Muscle layer of duodenum (tissue), 2 donors: ENCODE measurements at regions not wholly inside any gene's neighbourhood (a gene's known extent, or its start where the extent isn't known, plus 50 kb on each side); places are given as distances from the start of the nearest gene placed in this dataset.
"Not testable (repeated sequence)": the region's sequence is repeated elsewhere in the genome, so short reads cannot be mapped to it uniquely, and the experiment has no call there.

Source experiments
- H3K27ac ChIP-seq: one replicate; pipeline ENCODE4 v1.7.0; 2013; ENCODE audit warnings: mild to moderate bottlenecking, low read length
- H3K27me3 ChIP-seq: one replicate; pipeline ENCODE4 v1.7.0; 2013; ENCODE audit warnings: low read depth, mild to moderate bottlenecking, control low read depth, low read length
- H3K36me3 ChIP-seq, 2 donors: one replicate each; pipeline ENCODE4 v1.7.0; 2013; ENCODE audit warnings: low read length in 2 of 2, control low read depth in 1 of 2, mild to moderate bottlenecking in 1 of 2; ENCODE audit not compliant: insufficient read depth in 2 of 2, control insufficient read depth in 1 of 2
- H3K4me1 ChIP-seq, 2 donors: one replicate each; pipeline ENCODE4 v1.7.0; 2013; ENCODE audit warnings: low read length in 2 of 2, mild to moderate bottlenecking in 2 of 2, control low read depth in 1 of 2, moderate library complexity in 1 of 2; ENCODE audit not compliant: insufficient read depth in 2 of 2, control insufficient read depth in 1 of 2
- H3K4me3 ChIP-seq, 2 donors: one replicate each; pipeline ENCODE4 v1.7.0; 2013; ENCODE audit warnings: low read length in 2 of 2, low read depth in 1 of 2, mild to moderate bottlenecking in 1 of 2
- H3K9me3 ChIP-seq, 2 donors: one replicate each; pipeline ENCODE4 v1.7.0; 2013; ENCODE audit warnings: low read length in 2 of 2, control low read depth in 1 of 2, mild to moderate bottlenecking in 1 of 2; ENCODE audit not compliant: control insufficient read depth in 1 of 2
- donor health status: healthy.

DNA sequence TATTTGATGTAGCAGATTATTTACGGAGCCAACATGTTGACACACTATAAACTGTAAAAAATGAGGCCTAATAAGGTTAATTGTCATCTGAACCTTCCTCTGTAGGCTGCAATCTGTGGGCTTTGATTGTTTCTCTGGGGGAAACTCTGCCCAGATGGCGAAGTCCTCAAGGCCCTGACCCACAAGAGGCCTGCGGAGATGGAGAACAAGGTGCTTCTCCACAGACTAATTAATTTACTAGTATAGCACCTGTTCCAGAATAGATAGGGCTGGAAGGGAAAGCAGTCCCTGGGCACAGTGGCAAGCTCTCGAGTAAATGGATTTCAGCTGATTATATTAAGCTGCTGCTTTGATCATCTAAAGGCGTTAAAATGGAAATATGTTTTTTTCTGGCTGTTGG is 338.8 kb upstream of the DNAJC19 start:
- Histone ChIP-seq H3K36me3 (no peaks in the 10 kb centered on the region), H3K27ac (no peak overlapping the region), H3K27me3 (no peaks in the 10 kb centered on the region), H3K9me3 (no peaks in the 10 kb centered on the region), H3K4me3 (no peak overlapping the region), H3K4me1 (no peaks in the 10 kb centered on the region)

GRCh38 chr3:181327349-181327748 is 337.8 kb upstream of the DNAJC19 start:
- Histone ChIP-seq H3K4me1 (no peaks in the 10 kb centered on the region), H3K27ac (no peak overlapping the region), H3K9me3 (no peaks in the 10 kb centered on the region), H3K27me3 (no peaks in the 10 kb centered on the region), H3K36me3 (no peaks in the 10 kb centered on the region), H3K4me3 (no peak overlapping the region)

GRCh38 chr3:181326637-181327223 is 337.2 kb upstream of the DNAJC19 start:
- no peaks in the 10 kb centered on the region for H3K36me3 ChIP-seq
- H3K27me3 ChIP-seq: no peaks in the 10 kb centered on the region
- no peak overlapping the region for H3K4me3 ChIP-seq
- no peaks in the 10 kb centered on the region for H3K4me1 ChIP-seq
- H3K27ac ChIP-seq: no peak overlapping the region
- H3K9me3 ChIP-seq: no peaks in the 10 kb centered on the region

- H3K36me3 ChIP-seq, H3K4me3 ChIP-seq, H3K4me1 ChIP-seq, H3K27me3 ChIP-seq, H3K27ac ChIP-seq, H3K9me3 ChIP-seq: not testable (repeated sequence)
Measured at GRCh38 chr3:181324516-181324915, 335.0 kb upstream of the DNAJC19 start.

GRCh38 chr3:181318321-181318720 is 328.8 kb upstream of the DNAJC19 start:
- Histone ChIP-seq H3K4me3 (no peak overlapping the region), H3K4me1 (no peaks in the 10 kb centered on the region), H3K9me3 (no peaks in the 10 kb centered on the region), H3K36me3 (no peaks in the 10 kb centered on the region), H3K27ac (no peak overlapping the region), H3K27me3 (no peaks in the 10 kb centered on the region)

GRCh38 chr3:181317508-181317907 is 328.0 kb upstream of the DNAJC19 start:
- Histone ChIP-seq H3K27ac (no peak overlapping the region), H3K9me3 (no peaks in the 10 kb centered on the region), H3K4me3 (no peak overlapping the region), H3K27me3 (no peaks in the 10 kb centered on the region), H3K4me1 (no peaks in the 10 kb centered on the region), H3K36me3 (no peaks in the 10 kb centered on the region)

DNA sequence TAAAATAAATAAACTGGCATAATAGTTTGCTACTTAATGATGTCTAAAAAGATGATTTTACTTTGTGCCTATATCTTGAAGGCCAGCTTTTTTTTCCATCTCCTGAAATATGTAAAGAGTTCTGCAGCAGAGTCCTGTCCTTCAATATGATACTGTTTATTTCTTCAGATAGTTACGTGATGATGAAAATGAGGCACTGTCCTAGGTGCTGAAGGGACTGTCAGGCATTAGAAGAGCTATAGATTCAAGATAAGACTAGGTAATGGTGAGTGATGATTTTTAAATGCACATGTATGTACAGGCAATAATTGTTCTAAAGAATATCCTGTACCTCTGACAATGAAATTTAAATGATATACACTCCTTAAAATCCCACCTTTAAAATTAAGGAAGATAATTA is 326.9 kb upstream of the DNAJC19 start:
- no peaks in the 10 kb centered on the region for H3K27me3 ChIP-seq
- no peaks in the 10 kb centered on the region for H3K9me3 ChIP-seq
- no peaks in the 10 kb centered on the region for H3K4me1 ChIP-seq
- H3K36me3 ChIP-seq: no peaks in the 10 kb centered on the region
- H3K4me3 ChIP-seq: no peak overlapping the region
- H3K27ac ChIP-seq: no peak overlapping the region

GRCh38 chr3:181313335-181313734 is 323.8 kb upstream of the DNAJC19 start:
- Histone ChIP-seq H3K27me3 (no peaks in the 10 kb centered on the region), H3K9me3 (no peaks in the 10 kb centered on the region), H3K27ac (no peak overlapping the region), H3K4me1 (no peaks in the 10 kb centered on the region), H3K4me3 (no peak overlapping the region), H3K36me3 (no peaks in the 10 kb centered on the region)

DNA sequence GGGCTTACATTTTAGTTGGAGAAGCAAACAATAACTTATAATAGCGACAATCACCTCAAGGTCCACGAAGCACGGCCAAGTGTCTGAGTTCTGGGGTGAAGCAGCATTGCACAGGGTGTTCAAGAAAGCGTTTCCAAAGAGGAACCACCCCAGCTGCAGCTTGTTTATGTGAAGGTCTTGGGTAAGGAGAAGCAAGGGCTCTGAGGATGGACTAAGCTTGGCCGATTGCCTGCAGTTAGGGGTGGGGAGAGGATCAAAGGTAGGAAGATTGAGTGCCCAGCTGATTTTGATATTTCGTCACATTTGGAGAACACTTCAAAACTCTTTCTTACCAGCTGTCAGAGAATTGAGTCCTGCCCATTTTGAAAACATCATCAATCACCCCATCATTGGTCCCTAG is 321.6 kb upstream of the DNAJC19 start:
- Histone ChIP-seq H3K36me3 (no peaks in the 10 kb centered on the region), H3K27ac (no peak overlapping the region), H3K27me3 (no peaks in the 10 kb centered on the region)

DNA sequence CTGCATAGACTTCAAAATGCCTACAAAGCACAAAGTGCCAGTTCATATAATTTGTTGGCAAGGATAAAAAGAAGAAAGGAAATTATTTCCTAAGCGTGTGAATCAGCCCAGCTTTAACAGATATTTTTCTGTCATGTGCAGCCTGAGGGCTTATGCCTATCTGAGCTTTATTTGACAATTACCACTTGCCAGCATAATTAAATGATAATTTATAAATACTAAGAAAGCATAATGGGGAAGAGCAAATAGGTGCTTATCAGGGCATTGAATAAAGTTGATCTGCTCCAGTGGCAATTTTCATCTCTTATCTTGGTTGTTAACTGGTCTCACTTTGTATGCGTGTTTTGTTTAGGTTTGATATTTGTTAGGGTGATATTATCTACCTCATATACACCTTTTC is 313.4 kb upstream of the DNAJC19 start:
- Histone ChIP-seq H3K27ac (no peak overlapping the region), H3K4me1 (no peaks in the 10 kb centered on the region), H3K27me3 (no peaks in the 10 kb centered on the region), H3K4me3 (no peak overlapping the region), H3K9me3 (no peaks in the 10 kb centered on the region), H3K36me3 (no peaks in the 10 kb centered on the region)

More for the DNA sequence above, 321.6 kb upstream of the DNAJC19 start:
- no peaks in the 10 kb centered on the region for H3K9me3 ChIP-seq
- H3K4me1 ChIP-seq: no peaks in the 10 kb centered on the region
- H3K4me3 ChIP-seq: no peak overlapping the region

DNA sequence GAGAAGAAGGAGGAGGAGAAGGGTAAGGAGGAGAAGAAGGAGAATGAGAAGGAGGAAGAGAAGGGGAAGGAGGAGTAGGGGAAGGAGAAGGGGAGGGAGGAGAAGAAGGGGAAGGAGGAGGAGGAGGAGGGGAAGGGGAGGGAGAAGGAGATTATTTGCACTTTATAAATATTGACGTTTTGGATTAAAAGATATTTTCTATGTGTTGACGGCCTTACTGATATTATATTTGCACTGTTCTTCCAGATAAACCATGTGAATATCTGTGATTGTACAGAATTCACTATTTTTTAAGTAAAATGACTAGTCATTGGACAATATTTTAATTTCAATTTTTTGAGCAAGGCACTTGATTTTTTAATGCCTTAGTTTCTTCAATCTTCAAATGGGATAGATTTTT is 310.5 kb upstream of the DNAJC19 start:
- no peaks in the 10 kb centered on the region for H3K36me3 ChIP-seq
- H3K27me3 ChIP-seq: no peaks in the 10 kb centered on the region
- H3K4me1 ChIP-seq: no peaks in the 10 kb centered on the region
- no peak overlapping the region for H3K4me3 ChIP-seq
- H3K27ac ChIP-seq: no peak overlapping the region
- H3K9me3 ChIP-seq: no peaks in the 10 kb centered on the region

- no peaks in the 10 kb centered on the region for H3K9me3 ChIP-seq
- H3K27me3 ChIP-seq: no peaks in the 10 kb centered on the region
- H3K27ac ChIP-seq: no peak overlapping the region
- no peak overlapping the region for H3K4me3 ChIP-seq
- no peaks in the 10 kb centered on the region for H3K36me3 ChIP-seq
- no peaks in the 10 kb centered on the region for H3K4me1 ChIP-seq
Measured at GRCh38 chr3:181298421-181298820, 308.9 kb upstream of the DNAJC19 start.
